ENCODE measurements at regions not wholly inside any gene's neighbourhood (a gene's known extent, or its start where the extent isn't known, plus 50 kb on each side); places are given as distances from the start of the nearest gene placed in this dataset. TPM values are rescaled to one million over a fixed set of nuclear protein-coding genes. Genes with fewer than 3 reads are reported as not detected.

DNA sequence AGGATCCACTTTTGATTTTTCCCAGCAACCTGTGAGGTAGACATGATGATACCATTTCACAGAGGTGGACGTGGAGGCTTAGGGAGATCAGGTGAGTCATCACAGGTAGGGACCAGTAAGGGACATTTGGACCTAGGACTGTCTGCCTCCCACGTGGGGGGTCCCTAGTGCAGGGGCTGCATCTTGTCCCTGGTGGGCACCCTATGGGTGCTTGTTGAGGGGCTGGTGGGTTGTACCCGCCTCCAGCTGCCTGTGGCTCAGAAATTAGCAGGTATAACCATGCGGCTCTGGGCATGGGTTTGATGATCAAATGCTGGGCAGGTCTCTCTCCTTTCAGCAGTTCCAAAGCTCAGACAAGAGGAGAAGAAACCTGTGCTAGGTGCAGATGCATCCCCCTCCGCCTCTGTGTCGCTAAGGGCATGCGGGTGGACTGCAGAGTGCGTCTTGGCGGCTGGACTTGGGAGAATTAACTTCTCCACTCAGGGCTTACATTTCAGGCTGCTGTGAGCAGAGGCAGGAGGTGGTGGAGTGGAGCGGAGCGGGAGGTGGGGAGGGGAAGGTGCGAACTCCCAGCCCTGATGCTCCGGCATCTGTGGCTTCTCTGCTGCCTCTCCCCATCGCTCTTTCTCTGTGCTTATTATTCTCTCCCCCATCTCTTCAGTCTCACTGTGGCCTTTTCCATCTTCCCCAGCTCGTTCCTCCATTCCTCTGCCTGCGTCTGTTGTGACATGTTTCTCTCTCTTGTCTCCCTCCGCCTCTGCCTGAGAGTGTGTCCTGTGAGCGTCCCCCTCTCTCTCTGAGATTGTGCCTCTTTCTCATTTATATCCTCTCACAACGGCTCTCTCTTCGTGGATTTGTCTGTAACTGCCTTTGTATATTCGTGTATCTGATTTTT, 146.8 kb downstream of the PTPRU start:
- H3K9me3 ChIP-seq = peaks cover 0 to 27% (median 7%) of the 10 kb centered on the region in 4 donors
- no peak for DNase-seq (ENCODE audit: low spot score in 2 of 2)
- 40 to 45% methylated on average over 21 of the region's 21 CpGs for WGBS, 2 donors
- H3K27ac ChIP-seq = no peak overlapping the region
- H3K27me3 ChIP-seq = peaks cover 0 to 14% of the 10 kb centered on the region in 2 donors
- no peaks in the 10 kb centered on the region for H3K36me3 ChIP-seq
- H3K4me1 ChIP-seq = no peaks in the 10 kb centered on the region
- no peak overlapping the region for H3K4me3 ChIP-seq
- TF ChIP-seq, protein P1, sequence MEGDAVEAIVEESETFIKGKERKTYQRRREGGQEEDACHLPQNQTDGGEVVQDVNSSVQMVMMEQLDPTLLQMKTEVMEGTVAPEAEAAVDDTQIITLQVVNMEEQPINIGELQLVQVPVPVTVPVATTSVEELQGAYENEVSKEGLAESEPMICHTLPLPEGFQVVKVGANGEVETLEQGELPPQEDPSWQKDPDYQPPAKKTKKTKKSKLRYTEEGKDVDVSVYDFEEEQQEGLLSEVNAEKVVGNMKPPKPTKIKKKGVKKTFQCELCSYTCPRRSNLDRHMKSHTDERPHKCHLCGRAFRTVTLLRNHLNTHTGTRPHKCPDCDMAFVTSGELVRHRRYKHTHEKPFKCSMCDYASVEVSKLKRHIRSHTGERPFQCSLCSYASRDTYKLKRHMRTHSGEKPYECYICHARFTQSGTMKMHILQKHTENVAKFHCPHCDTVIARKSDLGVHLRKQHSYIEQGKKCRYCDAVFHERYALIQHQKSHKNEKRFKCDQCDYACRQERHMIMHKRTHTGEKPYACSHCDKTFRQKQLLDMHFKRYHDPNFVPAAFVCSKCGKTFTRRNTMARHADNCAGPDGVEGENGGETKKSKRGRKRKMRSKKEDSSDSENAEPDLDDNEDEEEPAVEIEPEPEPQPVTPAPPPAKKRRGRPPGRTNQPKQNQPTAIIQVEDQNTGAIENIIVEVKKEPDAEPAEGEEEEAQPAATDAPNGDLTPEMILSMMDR (IDR thresholded peaks at IDR 0.05) = no peak
- TF ChIP-seq EP300 (IDR thresholded peaks at IDR 0.05) = no peak
- no peak for TF ChIP-seq POLR2A (IDR thresholded peaks at IDR 0.05)

DNA sequence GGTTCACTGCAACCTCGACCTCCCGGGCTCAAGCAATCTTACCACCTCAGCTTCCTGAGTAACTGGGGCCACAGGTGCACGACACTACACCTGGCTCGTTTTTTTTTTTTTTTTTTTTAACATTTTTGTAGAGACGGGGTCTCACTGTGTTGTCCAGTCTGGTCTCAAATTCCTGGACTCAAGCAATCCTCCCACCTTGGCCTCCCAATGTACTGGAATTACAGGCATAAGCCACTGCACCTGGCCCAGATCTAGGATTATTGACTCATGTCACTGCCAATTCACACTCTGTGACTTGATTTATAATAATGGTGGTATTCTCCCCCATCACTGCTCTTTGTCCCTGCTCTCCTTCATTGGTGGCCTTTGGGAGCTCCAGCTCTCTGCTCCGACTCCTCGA, 145.1 kb downstream of the PTPRU start:
- Histone ChIP-seq H3K27me3 (peaks cover 0 to 14% of the 10 kb centered on the region in 2 donors), H3K27ac (no peak overlapping the region), H3K36me3 (no peaks in the 10 kb centered on the region), H3K9me3 (peaks cover 0 to 37% (median 7%) of the 10 kb centered on the region in 4 donors), H3K4me3 (no peak overlapping the region), H3K4me1 (no peaks in the 10 kb centered on the region)
- no peak for DNase-seq (ENCODE audit: low spot score in 2 of 2)
- WGBS, 2 donors = 79 to 84% methylated on average over 7 of the region's 7 CpGs
- TF ChIP-seq POLR2A (IDR thresholded peaks at IDR 0.05) (no peak), EP300 (IDR thresholded peaks at IDR 0.05) (no peak)
- TF ChIP-seq, protein P1 (IDR thresholded peaks at IDR 0.05) = no peak

DNA sequence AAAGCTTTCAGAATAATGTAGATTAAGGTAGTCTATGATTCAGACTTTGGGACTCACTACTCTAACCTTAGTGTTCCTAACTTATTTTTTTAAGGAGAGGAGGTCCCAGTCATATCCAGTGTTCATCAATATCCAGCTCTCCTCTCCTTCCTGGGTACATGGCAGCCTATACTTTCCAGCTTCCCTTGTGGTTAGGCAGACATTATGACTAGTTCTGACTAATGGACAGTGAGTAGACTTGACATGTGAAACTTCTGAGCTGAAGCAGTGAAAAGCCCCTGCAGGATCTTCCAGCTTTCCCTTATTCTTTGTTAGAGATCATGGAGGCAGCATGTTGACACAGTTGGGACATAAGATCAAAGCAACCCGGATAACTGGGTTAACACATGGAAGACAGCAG, 144.2 kb downstream of the PTPRU start:
- WGBS, 2 donors = 0 to 87% methylated on average over 1 of the region's 1 CpG

DNA sequence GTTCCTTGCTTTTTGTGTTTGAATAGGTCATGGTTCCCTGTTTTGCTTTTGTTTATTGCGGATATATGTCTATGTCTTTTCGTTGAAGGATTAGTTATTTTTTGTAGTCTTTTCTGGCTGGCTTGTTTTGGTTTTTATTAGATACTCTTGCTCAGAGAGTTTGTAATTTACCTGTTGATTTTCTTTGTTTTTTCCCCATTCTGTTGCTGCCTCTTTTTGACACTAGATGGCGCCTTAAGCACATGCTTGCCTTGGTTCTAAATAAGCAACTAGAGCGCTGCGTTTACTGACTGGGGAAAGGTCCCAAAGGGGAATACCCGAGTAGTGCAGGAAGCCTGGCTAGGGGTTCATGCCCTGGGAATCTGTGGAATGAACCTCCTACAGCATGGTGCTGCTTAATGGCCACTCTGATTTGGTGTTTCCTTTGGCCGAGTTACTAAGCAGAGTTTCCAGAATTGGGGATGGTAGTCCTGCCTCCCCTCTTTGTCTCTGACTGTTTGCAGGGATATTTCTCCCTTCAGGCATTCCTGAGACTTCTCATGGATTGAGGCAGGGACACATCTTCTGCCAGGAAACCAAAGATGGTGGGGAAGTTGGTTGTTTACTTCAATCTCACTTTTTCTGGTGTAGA, 143.2 kb downstream of the PTPRU start:
- Histone ChIP-seq H3K4me3 (no peak overlapping the region), H3K9me3 (peaks cover 0 to 46% (median 7%) of the 10 kb centered on the region in 4 donors), H3K27me3 (peaks cover 0 to 10% of the 10 kb centered on the region in 2 donors), H3K36me3 (no peaks in the 10 kb centered on the region), H3K27ac (no peak overlapping the region), H3K4me1 (no peaks in the 10 kb centered on the region)
- whole genome bisulfite sequencing, 2 donors = 19 to 21% methylated on average over 7 of the region's 7 CpGs
- DNase-seq (ENCODE audit: low spot score in 2 of 2) = no peak
- TF ChIP-seq, protein P1 (IDR thresholded peaks at IDR 0.05) = no peak
- no peak for TF ChIP-seq EP300 (IDR thresholded peaks at IDR 0.05)
- TF ChIP-seq POLR2A (IDR thresholded peaks at IDR 0.05) = no peak

More for the DNA sequence above, 144.2 kb downstream of the PTPRU start:
- peaks cover 0 to 38% (median 7%) of the 10 kb centered on the region in 4 donors for H3K9me3 ChIP-seq
- H3K36me3 ChIP-seq = no peaks in the 10 kb centered on the region
- TF ChIP-seq POLR2A (IDR thresholded peaks at IDR 0.05) (no peak), EP300 (IDR thresholded peaks at IDR 0.05) (no peak)
- TF ChIP-seq, protein P1 (IDR thresholded peaks at IDR 0.05) = no peak
- no peak for DNase-seq (ENCODE audit: low spot score in 2 of 2)
- H3K27ac ChIP-seq = no peak overlapping the region
- peaks cover 0 to 14% of the 10 kb centered on the region in 2 donors for H3K27me3 ChIP-seq
- H3K4me3 ChIP-seq = no peak overlapping the region
- no peaks in the 10 kb centered on the region for H3K4me1 ChIP-seq

Small RNAs in the stretch of these regions (small RNA-seq; reads per million reads assigned to genes)
- not detected for gene AL021921.1
